Endodermal cell (in vitro differentiated cells): ENCODE measurements at regions not wholly inside any gene's neighbourhood (a gene's known extent, or its start where the extent isn't known, plus 50 kb on each side); places are given as distances from the start of the nearest gene placed in this dataset.
A peak's percentile ranks its signal among the peaks of the same experiment; 100 is the strongest.

ENCODE experiments used
- DNase-seq: peaks from one replicate; pipeline ENCODE4 v3.0.0-alpha.2; 2017
- H3K27ac ChIP-seq: 2 replicates; pipeline ENCODE4 v1.5.1; 2013; ENCODE audit warnings: mild to moderate bottlenecking, low read depth, low read length, moderate library complexity
- H3K27me3 ChIP-seq: 2 replicates; pipeline ENCODE4 v1.6.1; 2013; ENCODE audit warnings: mild to moderate bottlenecking, low read length, moderate library complexity; ENCODE audit not compliant: insufficient read depth, control insufficient read depth, poor library complexity, severe bottlenecking
- H3K36me3 ChIP-seq: 2 replicates; pipeline ENCODE4 v1.7.0; 2013; ENCODE audit warnings: mild to moderate bottlenecking, low read length, moderate library complexity; ENCODE audit not compliant: control insufficient read depth, insufficient read depth
- H3K4me1 ChIP-seq: one replicate; pipeline ENCODE4 v1.7.0; 2013; ENCODE audit warnings: low read length; ENCODE audit not compliant: control insufficient read depth, insufficient read depth
- H3K4me3 ChIP-seq: 2 replicates; pipeline ENCODE4 v1.5.1; 2013; ENCODE audit warnings: mild to moderate bottlenecking, low read length, moderate library complexity
- H3K9ac ChIP-seq: 2 replicates; pipeline ENCODE4 v1.6.1; 2013; ENCODE audit warnings: mild to moderate bottlenecking, low read length, moderate library complexity; ENCODE audit not compliant: poor library complexity, severe bottlenecking; ENCODE audit errors: extremely low read depth
- H3K9me3 ChIP-seq: 2 replicates; pipeline ENCODE4 v1.6.1; 2013; ENCODE audit warnings: mild to moderate bottlenecking, low read length, moderate library complexity; ENCODE audit not compliant: control insufficient read depth
- H3K27ac Mint-ChIP-seq: 2 replicates; pipeline ENCODE4 v1.8.0; 2020; ENCODE audit warnings: mixed read lengths
- H3K27me3 Mint-ChIP-seq: 2 replicates; pipeline ENCODE4 v1.8.0; 2021; ENCODE audit warnings: mild to moderate bottlenecking, mixed read lengths; ENCODE audit not compliant: insufficient read depth
- H3K36me3 Mint-ChIP-seq: 2 replicates; pipeline ENCODE4 v1.8.0; 2020; ENCODE audit warnings: low read depth, mixed read lengths
- H3K4me1 Mint-ChIP-seq: 2 replicates; pipeline ENCODE4 v1.8.0; 2020; ENCODE audit warnings: mixed read lengths
- H3K4me3 Mint-ChIP-seq: 2 replicates; pipeline ENCODE4 v1.8.0; 2020; ENCODE audit warnings: mild to moderate bottlenecking, moderate library complexity, mixed read lengths
- H3K9me3 Mint-ChIP-seq: 2 replicates; pipeline ENCODE4 v1.8.0; 2020; ENCODE audit warnings: mild to moderate bottlenecking, mixed read lengths
- WGBS, 2 experiments: methylation state at CpG; one replicate each; pipeline versions ENCODE4 v1.1.5 to v1.1.7; 2013; ENCODE audit warnings: missing lambda C conversion rate in 2 of 2, mixed read lengths in 1 of 2; ENCODE audit not compliant: insufficient coverage in 1 of 2, insufficient read length in 1 of 2; 5-methylcytosine and 5-hydroxymethylcytosine counted together
- TF ChIP-seq, protein P1 (sequence below): fragments of 200-600 bp; sonication (generic); conservative IDR thresholded peaks from 2 replicates; pipeline ENCODE4 v1.5.0; 2021; ENCODE audit warnings: antibody characterized with exemption, mild to moderate bottlenecking

DNA sequence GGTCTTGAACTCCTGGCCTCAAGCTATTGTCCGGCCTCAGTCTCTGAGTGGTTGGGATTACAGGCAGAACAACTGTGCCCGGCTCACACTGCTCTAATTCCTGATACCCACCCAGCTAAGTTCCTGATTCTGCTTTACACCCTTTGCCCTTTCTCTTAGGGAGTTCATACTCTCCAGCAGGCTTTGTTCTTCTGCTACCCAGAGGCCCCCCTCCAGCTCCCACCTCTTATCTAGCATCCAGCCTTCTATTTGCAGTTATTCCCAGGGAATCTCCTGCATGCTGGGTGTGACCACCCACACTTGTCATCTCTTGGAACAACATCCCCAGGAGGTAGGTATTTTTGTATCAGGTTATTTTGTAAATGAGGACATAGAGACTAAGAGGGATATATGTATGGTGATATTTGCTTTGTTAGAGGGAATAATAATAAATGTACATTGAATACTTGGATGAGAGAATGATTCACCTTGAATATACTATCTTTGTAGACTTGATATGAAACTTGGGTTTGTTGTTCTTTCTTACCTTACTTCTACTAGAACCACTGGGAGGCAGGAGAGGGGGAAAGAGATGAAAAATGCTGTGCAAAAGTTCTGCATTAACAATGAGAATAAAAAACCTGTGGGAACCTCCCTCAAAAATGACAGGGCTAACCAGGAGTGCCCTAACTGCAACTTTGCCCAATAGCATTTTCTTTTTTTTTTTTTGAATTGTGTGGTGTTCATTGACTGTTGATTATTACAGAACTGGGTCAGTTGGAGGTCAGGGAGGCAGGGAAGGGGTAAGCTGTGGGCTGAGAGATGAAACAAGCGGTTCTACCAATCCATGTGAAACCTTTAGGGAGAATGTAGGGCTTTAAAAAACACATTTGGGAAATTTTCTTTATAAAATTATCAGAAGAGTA is 157.4 kb downstream of the SPRY1 start:
- no peaks in the 10 kb centered on the region for H3K9me3 ChIP-seq
- peak; percentile 73 for DNase-seq
- WGBS, 2 experiments = 72 to 87% methylated on average over 3 of the region's 3 CpGs
- H3K36me3 ChIP-seq = no peaks in the 10 kb centered on the region
- H3K4me1 Mint-ChIP-seq = peaks cover 34% of the 10 kb centered on the region
- H3K9ac ChIP-seq = no peak overlapping the region
- H3K9me3 Mint-ChIP-seq = peaks cover 4% of the 10 kb centered on the region
- no peak overlapping the region for H3K4me3 ChIP-seq
- TF ChIP-seq, protein P1, sequence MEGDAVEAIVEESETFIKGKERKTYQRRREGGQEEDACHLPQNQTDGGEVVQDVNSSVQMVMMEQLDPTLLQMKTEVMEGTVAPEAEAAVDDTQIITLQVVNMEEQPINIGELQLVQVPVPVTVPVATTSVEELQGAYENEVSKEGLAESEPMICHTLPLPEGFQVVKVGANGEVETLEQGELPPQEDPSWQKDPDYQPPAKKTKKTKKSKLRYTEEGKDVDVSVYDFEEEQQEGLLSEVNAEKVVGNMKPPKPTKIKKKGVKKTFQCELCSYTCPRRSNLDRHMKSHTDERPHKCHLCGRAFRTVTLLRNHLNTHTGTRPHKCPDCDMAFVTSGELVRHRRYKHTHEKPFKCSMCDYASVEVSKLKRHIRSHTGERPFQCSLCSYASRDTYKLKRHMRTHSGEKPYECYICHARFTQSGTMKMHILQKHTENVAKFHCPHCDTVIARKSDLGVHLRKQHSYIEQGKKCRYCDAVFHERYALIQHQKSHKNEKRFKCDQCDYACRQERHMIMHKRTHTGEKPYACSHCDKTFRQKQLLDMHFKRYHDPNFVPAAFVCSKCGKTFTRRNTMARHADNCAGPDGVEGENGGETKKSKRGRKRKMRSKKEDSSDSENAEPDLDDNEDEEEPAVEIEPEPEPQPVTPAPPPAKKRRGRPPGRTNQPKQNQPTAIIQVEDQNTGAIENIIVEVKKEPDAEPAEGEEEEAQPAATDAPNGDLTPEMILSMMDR = peak; percentile 41
- peaks cover 3% of the 10 kb centered on the region for H3K4me1 ChIP-seq
- H3K4me3 Mint-ChIP-seq = no peak overlapping the region
- H3K27ac Mint-ChIP-seq = peak overlapping the region; percentile 27
- H3K27ac ChIP-seq = no peak overlapping the region
- H3K27me3 Mint-ChIP-seq = peaks cover 2% of the 10 kb centered on the region
- no peaks in the 10 kb centered on the region for H3K36me3 Mint-ChIP-seq
- H3K27me3 ChIP-seq = no peaks in the 10 kb centered on the region

DNA sequence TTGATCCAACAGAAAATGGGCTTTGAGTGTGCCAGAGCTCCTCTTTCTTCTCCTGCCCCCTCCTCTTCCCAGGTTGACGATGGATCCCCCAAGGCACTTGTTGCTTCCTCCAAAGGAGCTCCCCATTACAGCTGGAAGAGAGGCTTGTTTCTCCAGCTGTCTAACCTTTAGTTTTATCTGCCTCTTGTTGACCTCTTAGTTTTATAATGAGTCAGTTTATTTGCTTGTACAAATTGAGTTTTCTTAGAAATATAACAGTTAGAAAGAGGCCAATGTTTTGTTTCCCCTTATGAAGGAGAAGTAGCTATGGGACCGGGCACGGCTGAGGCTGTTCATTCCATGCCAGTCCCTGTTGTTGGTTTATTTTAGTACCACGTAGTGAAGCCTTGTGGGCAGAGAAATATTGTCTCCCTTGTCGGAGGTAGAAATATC is 158.2 kb downstream of the SPRY1 start:
- DNase-seq = no peak
- peaks cover 34% of the 10 kb centered on the region for H3K4me1 Mint-ChIP-seq
- peaks cover 2% of the 10 kb centered on the region for H3K27me3 Mint-ChIP-seq
- TF ChIP-seq, protein P1 = no peak
- no peak overlapping the region for H3K27ac ChIP-seq
- peaks cover 3% of the 10 kb centered on the region for H3K4me1 ChIP-seq
- H3K9me3 ChIP-seq = no peaks in the 10 kb centered on the region
- no peak overlapping the region for H3K4me3 ChIP-seq
- H3K36me3 Mint-ChIP-seq = no peaks in the 10 kb centered on the region
- H3K4me3 Mint-ChIP-seq = no peak overlapping the region
- H3K36me3 ChIP-seq = no peaks in the 10 kb centered on the region
- H3K27me3 ChIP-seq = no peaks in the 10 kb centered on the region
- no peak overlapping the region for H3K9ac ChIP-seq
- peaks cover under 1% of the 10 kb centered on the region for H3K9me3 Mint-ChIP-seq
- H3K27ac Mint-ChIP-seq = no peak overlapping the region
- 95 to 100% methylated on average over 1 to 5 of the region's 5 CpGs for whole genome bisulfite sequencing, 2 experiments

DNA sequence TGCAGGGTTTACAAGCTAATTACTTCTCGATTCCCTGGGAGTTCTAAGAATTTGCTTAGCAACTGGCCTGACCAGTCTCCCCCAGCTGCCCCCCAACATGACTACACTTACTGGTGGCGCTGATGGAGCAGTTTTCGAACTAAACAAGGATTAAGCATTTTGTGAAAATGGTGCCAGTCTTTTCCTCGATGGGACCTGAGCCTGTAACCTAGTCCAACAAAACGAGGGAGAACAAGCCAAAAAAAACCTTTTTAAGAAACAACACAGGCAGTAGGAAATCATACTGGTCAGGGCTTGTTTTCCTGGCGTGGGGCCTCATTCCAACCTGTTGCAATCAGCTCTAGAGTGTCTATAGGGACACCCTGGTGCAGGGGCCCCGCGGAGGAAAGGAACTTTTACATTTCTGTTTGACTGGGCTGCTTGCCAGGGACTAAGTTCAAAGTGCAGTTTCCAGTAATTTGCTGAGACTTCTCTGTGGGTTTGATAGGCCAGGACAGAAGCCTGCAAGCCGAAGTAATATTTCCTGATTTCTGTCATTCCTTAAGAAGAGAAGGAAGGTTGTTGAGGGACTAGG is 158.7 kb downstream of the SPRY1 start:
- Mint-ChIP-seq H3K27ac (no peak overlapping the region), H3K36me3 (no peaks in the 10 kb centered on the region), H3K4me1 (peaks cover 35% of the 10 kb centered on the region), H3K27me3 (peaks cover 2% of the 10 kb centered on the region), H3K4me3 (no peak overlapping the region), H3K9me3 (no peaks in the 10 kb centered on the region)
- DNase-seq = no peak
- Histone ChIP-seq H3K4me1 (peaks cover 3% of the 10 kb centered on the region), H3K9me3 (no peaks in the 10 kb centered on the region), H3K27ac (peak overlapping the region; percentile 8), H3K9ac (no peak overlapping the region), H3K27me3 (no peaks in the 10 kb centered on the region), H3K4me3 (no peak overlapping the region), H3K36me3 (no peaks in the 10 kb centered on the region)
- 71 to 73% methylated on average over 5 to 9 of the region's 9 CpGs for WGBS, 2 experiments
- TF ChIP-seq, protein P1 = no peak
